Ishikawa (cell line): ENCODE measurements at regions not wholly inside any gene's neighbourhood (a gene's known extent, or its start where the extent isn't known, plus 50 kb on each side); places are given as distances from the start of the nearest gene placed in this dataset.

ENCODE experiments used
- CEBPB ChIP-seq: IDR thresholded peaks from 2 replicates; pipeline ENCODE4 v1.6.1; 2012
- CREB1 ChIP-seq: IDR thresholded peaks from 2 replicates; pipeline ENCODE4 v1.6.1; 2012; ENCODE audit warnings: low read depth
- EP300 ChIP-seq: IDR thresholded peaks from 2 replicates; pipeline ENCODE4 v1.6.1; 2012; ENCODE audit warnings: borderline replicate concordance
- MAX ChIP-seq: IDR thresholded peaks from 2 replicates; pipeline ENCODE4 v1.6.1; 2012
- NFIC ChIP-seq: IDR thresholded peaks from 2 replicates; pipeline ENCODE4 v1.6.1; 2012
- RAD21 ChIP-seq: IDR thresholded peaks from 2 replicates; pipeline ENCODE4 v1.6.1; 2012; ENCODE audit warnings: low read depth
- REST ChIP-seq: IDR thresholded peaks from 2 replicates; pipeline ENCODE4 v1.6.1; 2012; ENCODE audit warnings: low read depth, mild to moderate bottlenecking
- ZBTB7A ChIP-seq: IDR thresholded peaks from 2 replicates; pipeline ENCODE4 v1.6.1; 2012; ENCODE audit warnings: low read depth

- TF ChIP-seq CREB1 (no peak), EP300 (no peak), ZBTB7A (no peak), CEBPB (no peak), RAD21 (no peak), REST (no peak), NFIC (no peak), MAX (no peak)
Measured at GRCh38 chr16:22732400-22732799, 81.6 kb upstream of the HS3ST2 start.
